GM12878 (cell line): ENCODE measurements at regions not wholly inside any gene's neighbourhood (a gene's known extent, or its start where the extent isn't known, plus 50 kb on each side); places are given as distances from the start of the nearest gene placed in this dataset.

Source experiments
- ATAC-seq: fragments of 200-7000 bp; cut with Tn5 transposase; 3 replicates; pipeline ENCODE4 v1.9.1; 2020; ENCODE audit warnings: mild to moderate bottlenecking, moderate library complexity
- BruUV-seq: library from RNA; stranded (reverse); fragments of 400-500 nt; replicated peaks from 2 replicates; lab custom pipeline; 2021; lab: Mats Ljungman, UMichigan
- CTCF ChIA-PET: fragments of 300-600 bp; sonication (Branson Sonifier 250); formaldehyde crosslinking; extraction: SDS; loops from one replicate; lab custom pipeline; 2021; ENCODE audit warnings: inconsistent platforms; lab: Yijun Ruan, JAX
- POLR2A ChIA-PET: fragments of 350-600 bp; formaldehyde crosslinking; extraction: SDS; loops from one replicate; lab custom pipeline; 2021; ENCODE audit warnings: inconsistent platforms; lab: Charles Lee
- RAD21 ChIA-PET: fragments of 300-600 bp; sonication (Branson Sonifier 250); formaldehyde crosslinking; loops from one replicate; lab custom pipeline; 2023; ENCODE audit warnings: antibody characterized with exemption; ENCODE audit not compliant: unreplicated experiment; lab: Charles Lee
- SMC1A ChIA-PET: fragments of 300-600 bp; sonication (Branson Sonifier 250); formaldehyde crosslinking; loops from one replicate; lab custom pipeline; 2023; ENCODE audit not compliant: unreplicated experiment, uncharacterized antibody; lab: Charles Lee
- DNase-seq: peaks from one replicate; pipeline ENCODE4 v3.0.0-alpha.2; 2011; ENCODE audit warnings: low read depth, low spot score
- FAIRE-seq: peaks from 3 replicates; lab custom pipeline; 2011; peaks lifted over from hg19 to GRCh38; lab: Jason Lieb, UNC
- H2AFZ ChIP-seq: 2 replicates; pipeline ENCODE4 v1.6.0; 2011; ENCODE audit warnings: low read depth, low read length, control low read depth; ENCODE audit not compliant: control insufficient read depth
- H3K27ac ChIP-seq: 2 replicates; pipeline ENCODE4 v1.5.1; 2011; ENCODE audit warnings: control low read depth; ENCODE audit not compliant: control insufficient read depth, insufficient read depth
- H3K27me3 ChIP-seq, 2 experiments: replicated peaks in 1 of 2; 2 replicates each; pipeline versions ENCODE4 v1.6.0 to v1.6.1; 2011; ENCODE audit warnings: low read length in 1 of 2; ENCODE audit not compliant: control insufficient read depth in 2 of 2, insufficient read depth in 2 of 2
- H3K36me3 ChIP-seq, 2 experiments: 2 replicates each; pipeline ENCODE4 v1.5.1; 2011; ENCODE audit warnings: low read length in 1 of 2; ENCODE audit not compliant: control insufficient read depth in 2 of 2, insufficient read depth in 2 of 2
- H3K4me1 ChIP-seq: 2 replicates; pipeline ENCODE4 v1.6.1; 2011; ENCODE audit warnings: mild to moderate bottlenecking, low read length, moderate library complexity, mixed read lengths; ENCODE audit not compliant: control insufficient read depth, insufficient read depth
- H3K4me2 ChIP-seq: 2 replicates; pipeline ENCODE4 v1.6.0; 2011; ENCODE audit warnings: control low read depth; ENCODE audit not compliant: control insufficient read depth, insufficient read depth
- H3K4me3 ChIP-seq: fragments of 200-600 bp; sonication (generic); 2 replicates; pipeline ENCODE4 v1.5.1; 2016
- H3K79me2 ChIP-seq: 2 replicates; pipeline ENCODE4 v1.6.0; 2011; ENCODE audit warnings: low read length; ENCODE audit not compliant: control insufficient read depth, insufficient read depth
- H3K9ac ChIP-seq: 2 replicates; pipeline ENCODE4 v1.8.0; 2011; ENCODE audit warnings: low read length, control low read depth, mixed read lengths; ENCODE audit not compliant: control insufficient read depth, insufficient read depth
- H3K9me3 ChIP-seq: replicated peaks from 3 replicates; pipeline ENCODE4 v1.5.1; 2011; ENCODE audit warnings: mild to moderate bottlenecking, low read length; ENCODE audit not compliant: control insufficient read depth, insufficient read depth
- H4K20me1 ChIP-seq: 2 replicates; pipeline ENCODE4 v1.6.0; 2011; ENCODE audit not compliant: control insufficient read depth, insufficient read depth
- ASH2L ChIP-seq: fragments of 300-600, 200-600 bp; sonication (generic); IDR thresholded peaks from 2 replicates; pipeline ENCODE4 v1.6.1; 2017; ENCODE audit warnings: low read depth, mild to moderate bottlenecking, borderline replicate concordance
- CTCF ChIP-seq, 3 experiments: IDR thresholded peaks in 2 of 3; conservative IDR thresholded peaks in 1 of 3; 2 replicates each; pipeline ENCODE4 v1.5.1; 2011; ENCODE audit warnings: low read depth in 3 of 3, low read length in 3 of 3, mild to moderate bottlenecking in 3 of 3, control low read depth in 2 of 3, moderate library complexity in 2 of 3, inconsistent platforms in 1 of 3, mixed read lengths in 1 of 3; ENCODE audit not compliant: control insufficient read depth in 2 of 3, insufficient read depth in 1 of 3; ENCODE audit errors: extremely low read depth in 1 of 3
- IKZF2 ChIP-seq, 2 experiments: fragments of 450-650 bp; IDR thresholded peaks; 2 replicates each; pipeline ENCODE4 v1.6.1; 2017; ENCODE audit warnings: mild to moderate bottlenecking in 2 of 2, moderate library complexity in 2 of 2
- JUND ChIP-seq: IDR thresholded peaks from 2 replicates; pipeline ENCODE4 v1.6.1; 2012; ENCODE audit warnings: low read depth, mild to moderate bottlenecking, low read length, improper control_type of control experiment, moderate library complexity
- MEF2A ChIP-seq: IDR thresholded peaks from 2 replicates; pipeline ENCODE4 v1.6.1; 2011; ENCODE audit warnings: low read depth, mild to moderate bottlenecking, low read length, moderate library complexity; ENCODE audit not compliant: insufficient read depth
- NR2C2 ChIP-seq: IDR thresholded peaks from 2 replicates; pipeline ENCODE4 v1.6.1; 2011; ENCODE audit warnings: borderline replicate concordance, low read depth; ENCODE audit not compliant: control insufficient read depth, insufficient read length
- NRF1 ChIP-seq: conservative IDR thresholded peaks from 2 replicates; pipeline ENCODE4 v1.6.1; 2011; ENCODE audit warnings: mild to moderate bottlenecking, low read depth, low read length, improper control_type of control experiment
- PAX8 ChIP-seq: fragments of 450-650 bp; IDR thresholded peaks from 2 replicates; pipeline ENCODE4 v1.6.1; 2017; ENCODE audit warnings: mild to moderate bottlenecking, moderate library complexity
- POLR2AphosphoS5 ChIP-seq: IDR thresholded peaks from 2 replicates; pipeline ENCODE4 v1.6.1; 2011; ENCODE audit warnings: mild to moderate bottlenecking, low read length, inconsistent platforms
- RELB ChIP-seq: fragments of 450-650 bp; IDR thresholded peaks from 2 replicates; pipeline ENCODE4 v1.6.1; 2017; ENCODE audit warnings: low read depth, mild to moderate bottlenecking, moderate library complexity
- SIX5 ChIP-seq: IDR thresholded peaks from 2 replicates; pipeline ENCODE4 v1.6.1; 2011; ENCODE audit warnings: mild to moderate bottlenecking, low read depth, low read length, moderate library complexity; ENCODE audit not compliant: severe bottlenecking
- SUZ12 ChIP-seq: fragments of 200-600 bp; sonication (generic); IDR thresholded peaks from one replicate; pipeline ENCODE4 v1.6.1; 2018; ENCODE audit warnings: antibody characterized with exemption, mild to moderate bottlenecking; ENCODE audit not compliant: unreplicated experiment
- USF2 ChIP-seq: IDR thresholded peaks from 2 replicates; pipeline ENCODE4 v1.6.1; 2011; ENCODE audit warnings: low read depth, low read length, improper control_type of control experiment, borderline replicate concordance
- WRNIP1 ChIP-seq: IDR thresholded peaks from 2 replicates; pipeline ENCODE4 v1.6.1; 2011; ENCODE audit warnings: low read depth, low read length, improper control_type of control experiment, borderline replicate concordance
- YBX1 ChIP-seq: fragments of 450-650 bp; IDR thresholded peaks from 2 replicates; pipeline ENCODE4 v1.6.1; 2016; ENCODE audit warnings: antibody characterized with exemption
- ZBED1 ChIP-seq: IDR thresholded peaks from 2 replicates; pipeline ENCODE4 v1.6.1; 2016; ENCODE audit warnings: borderline replicate concordance
- WGBS: methylation state at CpG from one replicate; pipeline ENCODE4 v1.1.6; 2016; ENCODE audit warnings: low lambda C conversion rate; ENCODE audit not compliant: insufficient replicate concordance, insufficient coverage; ENCODE audit errors: missing lambda C conversion rate; 5-methylcytosine and 5-hydroxymethylcytosine counted together
- in situ Hi-C: fragments of 300-500 bp; cut with MboI; formaldehyde crosslinking; loops from 9 replicates; pipeline ENCODE4 v1.14.3; 2018; ENCODE audit warnings: mixed read lengths
- intact Hi-C: fragments of 100-400 bp; cut with micrococcal nuclease; formaldehyde crosslinking; loops from one replicate; pipeline ENCODE4 v1.14.2; 2022; ENCODE audit not compliant: unreplicated experiment

GRCh38 chr12:60182354-60182753 is 586.5 kb downstream of the SLC16A7 start:
- CTCF ChIA-PET = no interaction called here
- RAD21 ChIA-PET = no interaction called here

GRCh38 chr12:60184096-60184495 is 588.3 kb downstream of the SLC16A7 start:
- ATAC-seq (no peak), DNase-seq (no peak), FAIRE-seq (no peak)
- intact Hi-C loops = no loop called here
- ChIA-PET POLR2A (no interaction called here), RAD21 (no interaction called here), CTCF (interaction anchor here (1.1 kb wide), 1 partner anchor 10 kb away, joined by 3 read pairs; no protein-coding TSS in a partner anchor), SMC1A (no interaction called here)
- Histone ChIP-seq H3K27me3 (no peaks in the 10 kb centered on the region), H3K4me2 (no peak overlapping the region), H3K27ac (no peak overlapping the region), H3K9me3 (no peaks in the 10 kb centered on the region), H3K36me3 (no peaks in the 10 kb centered on the region), H2AFZ (no peak overlapping the region), H3K9ac (no peak overlapping the region), H3K4me3 (no peak overlapping the region), H4K20me1 (no peaks in the 10 kb centered on the region), H3K4me1 (no peaks in the 10 kb centered on the region), H3K79me2 (no peaks in the 10 kb centered on the region)
- no TSS peak for BruUV-seq
- WGBS = 0% methylated on average over 1 of the region's 1 CpG
- in situ Hi-C loops = no loop called here
- TF ChIP-seq WRNIP1 (no peak), RELB (no peak), SUZ12 (no peak), MEF2A (no peak), NR2C2 (no peak), NRF1 (no peak), CTCF (IDR thresholded peaks at IDR 0.05 in 2 of 3, conservative IDR thresholded peaks at IDR 0.05 in 1 of 3; ENCODE audit: control insufficient read depth in 2 of 3, extremely low read depth in 1 of 3, insufficient read depth in 1 of 3, low read depth in 3 of 3, low read length in 3 of 3) (no peak), IKZF2 (IDR thresholded peaks at IDR 0.05) (no peak), ASH2L (no peak)

More at GRCh38 chr12:60182354-60182753, 586.5 kb downstream of the SLC16A7 start:
- ChIA-PET SMC1A (interaction anchor here (0.7 kb wide), 1 partner anchor 1490 kb away, joined by 3 read pairs; no protein-coding TSS in a partner anchor), POLR2A (interaction anchor here (0.7 kb wide), 1 partner anchor 236 kb away, joined by 8 read pairs; no protein-coding TSS in a partner anchor)
- Histone ChIP-seq H2AFZ (no peak overlapping the region), H3K4me2 (no peak overlapping the region), H3K27ac (no peak overlapping the region), H3K27me3 (no peaks in the 10 kb centered on the region), H3K4me1 (no peaks in the 10 kb centered on the region), H4K20me1 (no peaks in the 10 kb centered on the region), H3K79me2 (no peaks in the 10 kb centered on the region), H3K4me3 (no peak overlapping the region), H3K9ac (no peak overlapping the region), H3K36me3 (no peaks in the 10 kb centered on the region), H3K9me3 (no peaks in the 10 kb centered on the region)
- in situ Hi-C loops = no loop called here
- DNase-seq (no peak), ATAC-seq (no peak), FAIRE-seq (no peak)
- BruUV-seq = no TSS peak
- intact Hi-C loops = no loop called here
- WGBS = 56% methylated on average over 1 of the region's 1 CpG
- no peak for TF ChIP-seq POLR2AphosphoS5
- no peak for TF ChIP-seq PAX8
- TF ChIP-seq YBX1 = no peak
- no peak for TF ChIP-seq ZBED1
- no peak for TF ChIP-seq JUND
- no peak for TF ChIP-seq SIX5
- TF ChIP-seq USF2 = no peak
